VCaP (cell line): ENCODE measurements at regions not wholly inside any gene's neighbourhood (a gene's known extent, or its start where the extent isn't known, plus 50 kb on each side); places are given as distances from the start of the nearest gene placed in this dataset.
"Not testable (repeated sequence)": the region's sequence is repeated elsewhere in the genome, so short reads cannot be mapped to it uniquely, and the experiment has no call there.

Experiments used
- H3K27ac ChIP-seq: fragments of 450-650 bp; 2 replicates; pipeline ENCODE4 v1.5.1; 2017
- CTCF ChIP-seq: fragments of 450-650 bp; conservative IDR thresholded peaks from 2 replicates; pipeline ENCODE4 v1.5.1; 2017; ENCODE audit warnings: mild to moderate bottlenecking, moderate library complexity

- TF ChIP-seq CTCF: no peak
- no peak overlapping the region for H3K27ac ChIP-seq
Measured at GRCh38 chr2:4775668-4776067, 916.5 kb upstream of the SOX11 start.

GRCh38 chr2:4780679-4781078 is 911.5 kb upstream of the SOX11 start:
- no peak for TF ChIP-seq CTCF
- H3K27ac ChIP-seq: no peak overlapping the region

GRCh38 chr2:4782647-4783046 is 909.5 kb upstream of the SOX11 start:
- no peak for TF ChIP-seq CTCF

GRCh38 chr2:4791488-4791887 is 900.7 kb upstream of the SOX11 start:
- H3K27ac ChIP-seq: no peak overlapping the region
- TF ChIP-seq CTCF: no peak

More at GRCh38 chr2:4782647-4783046, 909.5 kb upstream of the SOX11 start:
- H3K27ac ChIP-seq: no peak overlapping the region

GRCh38 chr2:4792126-4792525 is 900.1 kb upstream of the SOX11 start:
- no peak for TF ChIP-seq CTCF
- H3K27ac ChIP-seq: no peak overlapping the region

- H3K27ac ChIP-seq: no peak overlapping the region
- no peak for TF ChIP-seq CTCF
Measured at GRCh38 chr2:4803396-4803795, 888.8 kb upstream of the SOX11 start.

- not testable (repeated sequence) for H3K27ac ChIP-seq
Measured at GRCh38 chr2:4814137-4814536, 878.0 kb upstream of the SOX11 start.

- no peak overlapping the region for H3K27ac ChIP-seq
- no peak for TF ChIP-seq CTCF
Measured at GRCh38 chr2:4827836-4828235, 864.3 kb upstream of the SOX11 start.
